ENCODE measurements at regions not wholly inside any gene's neighbourhood (a gene's known extent, or its start where the extent isn't known, plus 50 kb on each side); places are given as distances from the start of the nearest gene placed in this dataset.

- H3K79me2 ChIP-seq (ENCODE audit: insufficient read depth, low read length): no peaks in the 10 kb centered on the region
- no peaks in the 10 kb centered on the region for H3K9me3 ChIP-seq (ENCODE audit: low read depth, low read length)
- H4K20me1 ChIP-seq (ENCODE audit: insufficient read depth, low read length): no peaks in the 10 kb centered on the region
- TF ChIP-seq CTCF (IDR thresholded peaks at IDR 0.05; ENCODE audit: extremely low read depth, low read depth, low read length): no peak
- H3K4me2 ChIP-seq (ENCODE audit: insufficient read depth, low read length): no peak overlapping the region
- H3K4me1 ChIP-seq (ENCODE audit: insufficient read depth, low read length): peaks cover 31% of the 10 kb centered on the region
- H2AFZ ChIP-seq (ENCODE audit: low read length): no peak overlapping the region
- H3K36me3 ChIP-seq (ENCODE audit: insufficient read depth, low read length): no peaks in the 10 kb centered on the region
- no peaks in the 10 kb centered on the region for H3K27me3 ChIP-seq (ENCODE audit: insufficient read depth, low read length)
- DNase-seq (ENCODE audit: insufficient read length, low spot score, missing footprints): no peak
- no peak overlapping the region for H3K4me3 ChIP-seq (ENCODE audit: insufficient read depth, low read length)
- no peak overlapping the region for H3K27ac ChIP-seq (ENCODE audit: low read depth, low read length)
Observed at GRCh38 chr3:23664459-23664858, 141.3 kb upstream of the UBE2E1 start.

- Histone ChIP-seq H3K27me3 (ENCODE audit: insufficient read depth, low read length) (no peaks in the 10 kb centered on the region), H3K36me3 (ENCODE audit: insufficient read depth, low read length) (no peaks in the 10 kb centered on the region), H3K27ac (ENCODE audit: low read depth, low read length) (no peak overlapping the region), H3K9me3 (ENCODE audit: low read depth, low read length) (no peaks in the 10 kb centered on the region), H3K4me2 (ENCODE audit: insufficient read depth, low read length) (no peak overlapping the region), H2AFZ (ENCODE audit: low read length) (no peak overlapping the region), H3K4me1 (ENCODE audit: insufficient read depth, low read length) (peaks cover 31% of the 10 kb centered on the region), H3K79me2 (ENCODE audit: insufficient read depth, low read length) (no peaks in the 10 kb centered on the region), H3K4me3 (ENCODE audit: insufficient read depth, low read length) (no peak overlapping the region), H4K20me1 (ENCODE audit: insufficient read depth, low read length) (no peaks in the 10 kb centered on the region)
- TF ChIP-seq CTCF (IDR thresholded peaks at IDR 0.05; ENCODE audit: extremely low read depth, low read depth, low read length): no peak
- DNase-seq (ENCODE audit: insufficient read length, low spot score, missing footprints): no peak
Observed at GRCh38 chr3:23665741-23666140, 140.0 kb upstream of the UBE2E1 start.

- no peak overlapping the region for H3K27ac ChIP-seq (ENCODE audit: low read depth, low read length)
- H3K4me2 ChIP-seq (ENCODE audit: insufficient read depth, low read length): no peak overlapping the region
- no peak overlapping the region for H3K4me3 ChIP-seq (ENCODE audit: insufficient read depth, low read length)
- no peak for DNase-seq (ENCODE audit: insufficient read length, low spot score, missing footprints)
- H3K9me3 ChIP-seq (ENCODE audit: low read depth, low read length): no peaks in the 10 kb centered on the region
- peaks cover 31% of the 10 kb centered on the region for H3K4me1 ChIP-seq (ENCODE audit: insufficient read depth, low read length)
- H4K20me1 ChIP-seq (ENCODE audit: insufficient read depth, low read length): no peaks in the 10 kb centered on the region
- H2AFZ ChIP-seq (ENCODE audit: low read length): no peak overlapping the region
- TF ChIP-seq CTCF (IDR thresholded peaks at IDR 0.05; ENCODE audit: extremely low read depth, low read depth, low read length): no peak
- no peaks in the 10 kb centered on the region for H3K27me3 ChIP-seq (ENCODE audit: insufficient read depth, low read length)
- no peaks in the 10 kb centered on the region for H3K36me3 ChIP-seq (ENCODE audit: insufficient read depth, low read length)
- H3K79me2 ChIP-seq (ENCODE audit: insufficient read depth, low read length): no peaks in the 10 kb centered on the region
Observed at GRCh38 chr3:23666818-23667217, 138.9 kb upstream of the UBE2E1 start.

- H3K79me2 ChIP-seq (ENCODE audit: insufficient read depth, low read length): no peaks in the 10 kb centered on the region
- no peak overlapping the region for H2AFZ ChIP-seq (ENCODE audit: low read length)
- H3K4me2 ChIP-seq (ENCODE audit: insufficient read depth, low read length): peak overlapping the region; percentile 39
- H3K27me3 ChIP-seq (ENCODE audit: insufficient read depth, low read length): no peaks in the 10 kb centered on the region
- no peaks in the 10 kb centered on the region for H4K20me1 ChIP-seq (ENCODE audit: insufficient read depth, low read length)
- TF ChIP-seq CTCF (IDR thresholded peaks at IDR 0.05; ENCODE audit: extremely low read depth, low read depth, low read length): no peak
- H3K27ac ChIP-seq (ENCODE audit: low read depth, low read length): peak overlapping the region; percentile 56
- H3K4me3 ChIP-seq (ENCODE audit: insufficient read depth, low read length): no peak overlapping the region
- peaks cover 31% of the 10 kb centered on the region for H3K4me1 ChIP-seq (ENCODE audit: insufficient read depth, low read length)
- no peaks in the 10 kb centered on the region for H3K36me3 ChIP-seq (ENCODE audit: insufficient read depth, low read length)
- H3K9me3 ChIP-seq (ENCODE audit: low read depth, low read length): no peaks in the 10 kb centered on the region
- no peak for DNase-seq (ENCODE audit: insufficient read length, low spot score, missing footprints)
Observed at GRCh38 chr3:23667536-23668429, 138.0 kb upstream of the UBE2E1 start.

Measured in osteoblast (primary cell).